DOHH2 (cell line): ENCODE measurements at regions not wholly inside any gene's neighbourhood (a gene's known extent, or its start where the extent isn't known, plus 50 kb on each side); places are given as distances from the start of the nearest gene placed in this dataset.

Experiments
- H3F3A ChIP-seq: fragments of 200-600 bp; sonication (generic), shearing (Covaris generic); 2 replicates; pipeline ENCODE4 v1.6.0; 2016; ENCODE audit warnings: antibody characterized with exemption, mild to moderate bottlenecking; ENCODE audit not compliant: control insufficient read depth, insufficient read depth
- H3K27ac ChIP-seq: fragments of 200-600 bp; sonication (generic); 2 replicates; pipeline ENCODE4 v1.5.1; 2014; ENCODE audit warnings: low read depth, mild to moderate bottlenecking, low read length, moderate library complexity
- H3K27me3 ChIP-seq: fragments of 200-600 bp; sonication (generic); 2 replicates; pipeline ENCODE4 v1.6.1; 2014; ENCODE audit warnings: mild to moderate bottlenecking, low read length, mixed read lengths; ENCODE audit not compliant: control insufficient read depth
- H3K36me3 ChIP-seq: fragments of 200-600 bp; sonication (generic); 2 replicates; pipeline ENCODE4 v1.6.1; 2014; ENCODE audit warnings: mild to moderate bottlenecking, low read length, moderate library complexity, mixed read lengths; ENCODE audit not compliant: control insufficient read depth
- H3K4me1 ChIP-seq: fragments of 200-600 bp; sonication (generic); 2 replicates; pipeline ENCODE4 v1.6.1; 2014; ENCODE audit warnings: mild to moderate bottlenecking, low read length, mixed read lengths; ENCODE audit not compliant: control insufficient read depth
- H3K4me2 ChIP-seq: fragments of 200-600 bp; sonication (generic); 2 replicates; pipeline ENCODE4 v1.6.0; 2014; ENCODE audit warnings: mild to moderate bottlenecking, low read length, moderate library complexity
- H3K4me3 ChIP-seq: fragments of 200-600 bp; sonication (generic); 2 replicates; pipeline ENCODE4 v1.5.1; 2014; ENCODE audit warnings: mild to moderate bottlenecking, low read length, mixed read lengths
- H3K79me2 ChIP-seq: fragments of 200-600 bp; sonication (generic); 2 replicates; pipeline ENCODE4 v1.6.1; 2014; ENCODE audit warnings: mild to moderate bottlenecking, low read length, mixed read lengths; ENCODE audit not compliant: control insufficient read depth
- H3K9me2 ChIP-seq: fragments of 200-600 bp; sonication (generic); replicated peaks from 2 replicates; pipeline ENCODE4 v1.6.1; 2014; ENCODE audit warnings: mild to moderate bottlenecking, low read length, mixed read lengths; ENCODE audit not compliant: control insufficient read depth
- H3K9me3 ChIP-seq: fragments of 200-600 bp; sonication (generic); 2 replicates; pipeline ENCODE4 v1.6.1; 2014; ENCODE audit warnings: antibody characterized with exemption, low read length, mixed read lengths; ENCODE audit not compliant: control insufficient read depth, insufficient read depth
- H4K20me1 ChIP-seq: fragments of 200-600 bp; sonication (generic); 2 replicates; pipeline ENCODE4 v1.6.0; 2014; ENCODE audit warnings: low read depth, mild to moderate bottlenecking, antibody characterized with exemption, low read length, moderate library complexity; ENCODE audit not compliant: control insufficient read depth, insufficient read depth
- EZH2phosphoT487 ChIP-seq: fragments of 200-600 bp; sonication (generic); IDR thresholded peaks from 2 replicates; pipeline ENCODE4 v1.6.1; 2017; ENCODE audit warnings: borderline replicate concordance, mild to moderate bottlenecking, antibody characterized with exemption, low read length, moderate library complexity, mixed read lengths
- TF ChIP-seq, protein P1 (sequence below): fragments of 200-600 bp; sonication (generic); IDR thresholded peaks from one replicate; pipeline ENCODE4 v1.5.1; 2014; ENCODE audit warnings: antibody characterized with exemption, mild to moderate bottlenecking, low read depth, low read length; ENCODE audit not compliant: poor library complexity, severe bottlenecking

- Histone ChIP-seq H4K20me1 (no peaks in the 10 kb centered on the region), H3K9me3 (no peaks in the 10 kb centered on the region), H3K9me2 (no peaks in the 10 kb centered on the region), H3K27ac (no peak overlapping the region), H3K4me3 (no peak overlapping the region), H3K4me1 (peaks cover 8% of the 10 kb centered on the region), H3K27me3 (no peaks in the 10 kb centered on the region), H3K4me2 (no peak overlapping the region), H3K36me3 (no peaks in the 10 kb centered on the region), H3K79me2 (no peaks in the 10 kb centered on the region), H3F3A (no peaks in the 10 kb centered on the region)
- TF ChIP-seq, protein P1, sequence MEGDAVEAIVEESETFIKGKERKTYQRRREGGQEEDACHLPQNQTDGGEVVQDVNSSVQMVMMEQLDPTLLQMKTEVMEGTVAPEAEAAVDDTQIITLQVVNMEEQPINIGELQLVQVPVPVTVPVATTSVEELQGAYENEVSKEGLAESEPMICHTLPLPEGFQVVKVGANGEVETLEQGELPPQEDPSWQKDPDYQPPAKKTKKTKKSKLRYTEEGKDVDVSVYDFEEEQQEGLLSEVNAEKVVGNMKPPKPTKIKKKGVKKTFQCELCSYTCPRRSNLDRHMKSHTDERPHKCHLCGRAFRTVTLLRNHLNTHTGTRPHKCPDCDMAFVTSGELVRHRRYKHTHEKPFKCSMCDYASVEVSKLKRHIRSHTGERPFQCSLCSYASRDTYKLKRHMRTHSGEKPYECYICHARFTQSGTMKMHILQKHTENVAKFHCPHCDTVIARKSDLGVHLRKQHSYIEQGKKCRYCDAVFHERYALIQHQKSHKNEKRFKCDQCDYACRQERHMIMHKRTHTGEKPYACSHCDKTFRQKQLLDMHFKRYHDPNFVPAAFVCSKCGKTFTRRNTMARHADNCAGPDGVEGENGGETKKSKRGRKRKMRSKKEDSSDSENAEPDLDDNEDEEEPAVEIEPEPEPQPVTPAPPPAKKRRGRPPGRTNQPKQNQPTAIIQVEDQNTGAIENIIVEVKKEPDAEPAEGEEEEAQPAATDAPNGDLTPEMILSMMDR = no peak
- TF ChIP-seq EZH2phosphoT487 = no peak
These were observed 374.8 kb downstream of the OTUD1 start for GRCh38 chr10:23813687-23814086.

- TF ChIP-seq, protein P1 = no peak
- TF ChIP-seq EZH2phosphoT487 = no peak
- Histone ChIP-seq H3K9me3 (no peaks in the 10 kb centered on the region), H3K9me2 (no peaks in the 10 kb centered on the region), H3F3A (peaks cover 10% of the 10 kb centered on the region), H3K4me1 (peaks cover 56% of the 10 kb centered on the region), H3K27me3 (no peaks in the 10 kb centered on the region), H3K36me3 (peaks cover 7% of the 10 kb centered on the region), H3K4me3 (no peak overlapping the region), H3K79me2 (no peaks in the 10 kb centered on the region), H4K20me1 (no peaks in the 10 kb centered on the region), H3K27ac (no peak overlapping the region), H3K4me2 (0 out of 2 replicates have a peak overlapping the region, but pooled peaks have one; percentile 17)
These were observed 379.6 kb downstream of the OTUD1 start for GRCh38 chr10:23818484-23818883.

DNA sequence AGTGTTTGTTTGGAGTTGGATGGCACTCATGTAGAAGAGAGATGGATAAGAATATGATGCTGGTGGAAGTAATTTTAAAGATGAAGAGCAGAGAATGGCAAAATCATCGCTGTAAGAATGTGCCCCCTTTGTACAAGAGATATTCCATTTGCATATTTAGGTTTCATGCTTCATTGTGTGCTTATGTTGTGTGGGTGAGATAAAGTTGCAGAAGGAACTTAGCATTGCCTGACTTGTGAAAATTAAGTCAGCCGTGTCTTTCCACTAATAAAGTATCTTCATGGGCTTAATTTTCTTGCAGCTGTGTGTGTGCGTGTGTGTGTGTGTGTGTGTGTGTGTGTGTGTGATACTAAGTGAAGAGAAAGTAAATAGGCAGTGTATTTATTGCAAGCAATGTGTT is 381.9 kb downstream of the OTUD1 start:
- TF ChIP-seq EZH2phosphoT487 = no peak
- TF ChIP-seq, protein P1 = no peak
- Histone ChIP-seq H3K79me2 (no peaks in the 10 kb centered on the region), H3K27ac (peak overlapping the region; percentile 96), H3F3A (peaks cover 10% of the 10 kb centered on the region), H3K9me3 (no peaks in the 10 kb centered on the region), H3K36me3 (peaks cover 7% of the 10 kb centered on the region), H3K4me2 (peak overlapping the region; percentile 84), H3K4me1 (peaks cover 53% of the 10 kb centered on the region), H3K9me2 (no peaks in the 10 kb centered on the region), H3K4me3 (peak overlapping the region; percentile 69), H3K27me3 (no peaks in the 10 kb centered on the region), H4K20me1 (no peaks in the 10 kb centered on the region)

- H3K9me2 ChIP-seq = no peaks in the 10 kb centered on the region
- H3K27me3 ChIP-seq = no peaks in the 10 kb centered on the region
- TF ChIP-seq, protein P1 = no peak
- no peak for TF ChIP-seq EZH2phosphoT487
- no peak overlapping the region for H3K27ac ChIP-seq
- H4K20me1 ChIP-seq = no peaks in the 10 kb centered on the region
- H3K9me3 ChIP-seq = no peaks in the 10 kb centered on the region
- H3K4me2 ChIP-seq = no peak overlapping the region
- H3K4me1 ChIP-seq = peaks cover 37% of the 10 kb centered on the region
- peaks cover 9% of the 10 kb centered on the region for H3F3A ChIP-seq
- H3K4me3 ChIP-seq = no peak overlapping the region
- H3K79me2 ChIP-seq = no peaks in the 10 kb centered on the region
- H3K36me3 ChIP-seq = peaks cover 5% of the 10 kb centered on the region
These were observed 384.1 kb upstream of the KIAA1217 start for GRCh38 chr10:23824822-23825221.
